ENCODE measurements at regions not wholly inside any gene's neighbourhood (a gene's known extent, or its start where the extent isn't known, plus 50 kb on each side); places are given as distances from the start of the nearest gene placed in this dataset.

- H3K9me3 ChIP-seq (ENCODE audit: control insufficient read depth in 1 of 2, insufficient read depth in 1 of 2, low read length in 2 of 2), result peaks cover 4 to 7% of the 10 kb centered on the region in 2 experiments
- Mint-ChIP-seq H3K36me3 (ENCODE audit: low read depth) (no peaks in the 10 kb centered on the region), H3K4me1 (ENCODE audit: low read depth) (no peaks in the 10 kb centered on the region), H3K27me3 (peaks cover 36% of the 10 kb centered on the region), H3K9me3 (peaks cover 6% of the 10 kb centered on the region), H3K4me3 (no peak overlapping the region), H3K27ac (no peak overlapping the region)
- ChIA-PET POLR2A (no interaction called here), CTCF (no interaction called here)
- no peak overlapping the region for H3K27ac ChIP-seq (ENCODE audit: low read depth in 1 of 2, low read length in 2 of 2)
- peak in 1 of 14 experiments; percentile 4 for DNase-seq
- no peaks in the 10 kb centered on the region for H3K36me3 ChIP-seq (ENCODE audit: insufficient read depth, low read length)
- TF ChIP-seq, protein P1, sequence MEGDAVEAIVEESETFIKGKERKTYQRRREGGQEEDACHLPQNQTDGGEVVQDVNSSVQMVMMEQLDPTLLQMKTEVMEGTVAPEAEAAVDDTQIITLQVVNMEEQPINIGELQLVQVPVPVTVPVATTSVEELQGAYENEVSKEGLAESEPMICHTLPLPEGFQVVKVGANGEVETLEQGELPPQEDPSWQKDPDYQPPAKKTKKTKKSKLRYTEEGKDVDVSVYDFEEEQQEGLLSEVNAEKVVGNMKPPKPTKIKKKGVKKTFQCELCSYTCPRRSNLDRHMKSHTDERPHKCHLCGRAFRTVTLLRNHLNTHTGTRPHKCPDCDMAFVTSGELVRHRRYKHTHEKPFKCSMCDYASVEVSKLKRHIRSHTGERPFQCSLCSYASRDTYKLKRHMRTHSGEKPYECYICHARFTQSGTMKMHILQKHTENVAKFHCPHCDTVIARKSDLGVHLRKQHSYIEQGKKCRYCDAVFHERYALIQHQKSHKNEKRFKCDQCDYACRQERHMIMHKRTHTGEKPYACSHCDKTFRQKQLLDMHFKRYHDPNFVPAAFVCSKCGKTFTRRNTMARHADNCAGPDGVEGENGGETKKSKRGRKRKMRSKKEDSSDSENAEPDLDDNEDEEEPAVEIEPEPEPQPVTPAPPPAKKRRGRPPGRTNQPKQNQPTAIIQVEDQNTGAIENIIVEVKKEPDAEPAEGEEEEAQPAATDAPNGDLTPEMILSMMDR (IDR thresholded peaks at IDR 0.05), result no peak
- no peak for ATAC-seq (ENCODE audit: poor library complexity)
- no peak overlapping the region for H3K4me3 ChIP-seq (ENCODE audit: low read length)
- no peaks in the 10 kb centered on the region for H3K4me1 ChIP-seq (ENCODE audit: insufficient read depth, low read length)
- intact Hi-C loops (cut with DNase I, micrococcal nuclease), result no loop called here
- H3K27me3 ChIP-seq (ENCODE audit: control insufficient read depth in 1 of 2, insufficient read depth in 2 of 2, low read length in 2 of 2), result peaks cover 0 to under 1% of the 10 kb centered on the region in 2 experiments
Measured at GRCh38 chr2:343355-343754, 55.5 kb upstream of the ALKAL2 start.

GRCh38 chr2:341912-342311 lies 54.0 kb upstream of the ALKAL2 start:
- peaks cover 17 to 18% of the 10 kb centered on the region in 2 experiments for H3K9me3 ChIP-seq (ENCODE audit: control insufficient read depth in 1 of 2, insufficient read depth in 1 of 2, low read length in 2 of 2)
- ATAC-seq (ENCODE audit: poor library complexity), result no peak
- POLR2A ChIA-PET, result no interaction called here
- Mint-ChIP-seq H3K4me3 (no peak overlapping the region), H3K27ac (no peak overlapping the region), H3K27me3 (peaks cover 41% of the 10 kb centered on the region), H3K36me3 (ENCODE audit: low read depth) (no peaks in the 10 kb centered on the region), H3K4me1 (ENCODE audit: low read depth) (no peaks in the 10 kb centered on the region), H3K9me3 (peaks cover 10% of the 10 kb centered on the region)
- DNase-seq, result no peak
- H3K36me3 ChIP-seq (ENCODE audit: insufficient read depth, low read length), result no peaks in the 10 kb centered on the region
- no peaks in the 10 kb centered on the region for H3K4me1 ChIP-seq (ENCODE audit: insufficient read depth, low read length)
- CTCF ChIA-PET, result no interaction called here
- no peak overlapping the region for H3K27ac ChIP-seq (ENCODE audit: low read depth in 1 of 2, low read length in 2 of 2)
- intact Hi-C loops (cut with DNase I, micrococcal nuclease), result no loop called here
- TF ChIP-seq, protein P1 (IDR thresholded peaks at IDR 0.05), result no peak
- H3K4me3 ChIP-seq (ENCODE audit: low read length), result no peak overlapping the region
- H3K27me3 ChIP-seq (ENCODE audit: control insufficient read depth in 1 of 2, insufficient read depth in 2 of 2, low read length in 2 of 2), result no peaks in the 10 kb centered on the region

DNA sequence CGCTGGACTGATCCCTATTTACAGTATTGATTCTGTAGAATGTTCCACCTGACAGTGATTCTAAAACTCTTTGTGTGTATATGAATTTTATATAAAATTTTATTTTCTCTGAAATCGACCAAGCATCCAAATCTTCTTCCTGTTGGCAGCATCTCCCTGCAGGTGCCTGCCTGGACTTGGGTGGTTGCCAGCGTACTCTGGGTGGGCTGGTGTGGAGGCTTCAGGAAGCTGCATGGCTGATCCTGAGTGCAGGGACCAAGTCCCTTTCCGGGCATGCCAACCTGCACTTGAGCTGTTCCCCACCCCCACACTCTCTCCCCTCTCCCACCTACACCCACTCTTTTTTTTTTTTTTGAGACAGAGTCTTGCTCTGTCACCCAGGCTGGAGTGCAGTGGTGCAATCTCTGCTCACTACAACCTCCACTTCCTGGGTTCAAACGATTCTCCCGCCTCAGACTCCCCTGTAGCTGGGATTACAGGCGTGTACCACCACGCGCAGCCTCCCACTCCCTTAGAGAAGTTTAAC lies 53.2 kb upstream of the ALKAL2 start:
- DNase-seq (no peak), ATAC-seq (ENCODE audit: poor library complexity) (no peak)
- no peaks in the 10 kb centered on the region for H3K4me1 Mint-ChIP-seq (ENCODE audit: low read depth)
- no peak overlapping the region for H3K4me3 Mint-ChIP-seq
- Histone ChIP-seq H3K27me3 (ENCODE audit: control insufficient read depth in 1 of 2, insufficient read depth in 2 of 2, low read length in 2 of 2) (no peaks in the 10 kb centered on the region), H3K4me3 (ENCODE audit: low read length) (no peak overlapping the region), H3K36me3 (ENCODE audit: insufficient read depth, low read length) (no peaks in the 10 kb centered on the region), H3K9me3 (ENCODE audit: control insufficient read depth in 1 of 2, insufficient read depth in 1 of 2, low read length in 2 of 2) (peaks cover 17 to 26% of the 10 kb centered on the region in 2 experiments), H3K4me1 (ENCODE audit: insufficient read depth, low read length) (no peaks in the 10 kb centered on the region), H3K27ac (ENCODE audit: low read depth in 1 of 2, low read length in 2 of 2) (no peak overlapping the region)
- intact Hi-C loops (cut with DNase I, micrococcal nuclease), result no loop called here
- peaks cover 35% of the 10 kb centered on the region for H3K27me3 Mint-ChIP-seq
- H3K36me3 Mint-ChIP-seq (ENCODE audit: low read depth), result no peaks in the 10 kb centered on the region
- no peak overlapping the region for H3K27ac Mint-ChIP-seq
- TF ChIP-seq, protein P1 (IDR thresholded peaks at IDR 0.05), result no peak
- peaks cover 16% of the 10 kb centered on the region for H3K9me3 Mint-ChIP-seq
- ChIA-PET POLR2A (no interaction called here), CTCF (no interaction called here)

Measured in CD4-positive, alpha-beta T cell (primary cell).